Activated naive CD8-positive, alpha-beta T cell treated with anti-CD3 and anti-CD28 coated beads, Interleukin-2, amount 50 U/mL, for 24 hours (primary cell): ENCODE measurements at regions not wholly inside any gene's neighbourhood (a gene's known extent, or its start where the extent isn't known, plus 50 kb on each side); places are given as distances from the start of the nearest gene placed in this dataset.
A peak's percentile ranks its signal among the peaks of the same experiment; 100 is the strongest.

Experiments used
- ATAC-seq: fragments of 150-1000 bp; cut with Tn5 transposase; one replicate; pipeline ENCODE4 v1.10.0; 2021
- DNase-seq: peaks from one replicate; pipeline ENCODE4 v3.0.0; 2021
- H3K27ac Mint-ChIP-seq: one replicate; pipeline ENCODE4 v1.8.0; 2021; ENCODE audit warnings: mild to moderate bottlenecking, mixed read lengths
- H3K27me3 Mint-ChIP-seq: one replicate; pipeline ENCODE4 v1.8.0; 2021; ENCODE audit warnings: mixed read lengths
- H3K36me3 Mint-ChIP-seq: one replicate; pipeline ENCODE4 v1.8.0; 2021; ENCODE audit warnings: low read depth, mixed read lengths
- H3K4me1 Mint-ChIP-seq: one replicate; pipeline ENCODE4 v1.8.0; 2021; ENCODE audit warnings: mixed read lengths
- H3K4me3 Mint-ChIP-seq: one replicate; pipeline ENCODE4 v1.8.0; 2021; ENCODE audit warnings: mild to moderate bottlenecking, moderate library complexity, mixed read lengths
- H3K9me3 Mint-ChIP-seq: one replicate; pipeline ENCODE4 v1.8.0; 2021; ENCODE audit warnings: mixed read lengths

- Mint-ChIP-seq H3K27me3 (peaks cover 15% of the 10 kb centered on the region), H3K4me3 (no peak overlapping the region), H3K9me3 (peaks cover 4% of the 10 kb centered on the region), H3K27ac (no peak overlapping the region), H3K4me1 (no peaks in the 10 kb centered on the region), H3K36me3 (no peaks in the 10 kb centered on the region)
- DNase-seq = no peak
- no peak for ATAC-seq
These were observed 66.0 kb upstream of the GALNT9 start for GRCh38 chr12:132395192-132395907.

- Mint-ChIP-seq H3K36me3 (no peaks in the 10 kb centered on the region), H3K27me3 (peaks cover 15% of the 10 kb centered on the region), H3K4me3 (no peak overlapping the region), H3K27ac (no peak overlapping the region), H3K4me1 (no peaks in the 10 kb centered on the region), H3K9me3 (peaks cover 4% of the 10 kb centered on the region)
- DNase-seq = no peak
- peak; percentile 38 for ATAC-seq
These were observed 64.9 kb upstream of the GALNT9 start for GRCh38 chr12:132393991-132394949.

GRCh38 chr12:132393245-132393795 is 63.9 kb upstream of the GALNT9 start:
- Mint-ChIP-seq H3K27me3 (peaks cover 19% of the 10 kb centered on the region), H3K27ac (no peak overlapping the region), H3K9me3 (peaks cover 4% of the 10 kb centered on the region), H3K4me3 (no peak overlapping the region), H3K4me1 (no peaks in the 10 kb centered on the region), H3K36me3 (no peaks in the 10 kb centered on the region)
- no peak for DNase-seq
- no peak for ATAC-seq

GRCh38 chr12:132392389-132393244 is 63.2 kb upstream of the GALNT9 start:
- Mint-ChIP-seq H3K4me3 (no peak overlapping the region), H3K4me1 (no peaks in the 10 kb centered on the region), H3K9me3 (peaks cover 4% of the 10 kb centered on the region), H3K27me3 (peaks cover 16% of the 10 kb centered on the region), H3K36me3 (no peaks in the 10 kb centered on the region), H3K27ac (no peak overlapping the region)
- ATAC-seq (no peak), DNase-seq (no peak)

GRCh38 chr12:132391326-132392041 is 62.1 kb upstream of the GALNT9 start:
- H3K27me3 Mint-ChIP-seq = peaks cover 14% of the 10 kb centered on the region
- H3K4me1 Mint-ChIP-seq = no peaks in the 10 kb centered on the region
- DNase-seq (no peak), ATAC-seq (no peak)
- no peak overlapping the region for H3K4me3 Mint-ChIP-seq
- H3K36me3 Mint-ChIP-seq = no peaks in the 10 kb centered on the region
- no peak overlapping the region for H3K27ac Mint-ChIP-seq
- H3K9me3 Mint-ChIP-seq = peaks cover 4% of the 10 kb centered on the region

GRCh38 chr12:132390287-132391076 is 61.1 kb upstream of the GALNT9 start:
- H3K4me3 Mint-ChIP-seq = no peak overlapping the region
- ATAC-seq = no peak
- no peak overlapping the region for H3K27ac Mint-ChIP-seq
- peaks cover 12% of the 10 kb centered on the region for H3K27me3 Mint-ChIP-seq
- H3K4me1 Mint-ChIP-seq = no peaks in the 10 kb centered on the region
- peaks cover 4% of the 10 kb centered on the region for H3K9me3 Mint-ChIP-seq
- no peak for DNase-seq
- no peaks in the 10 kb centered on the region for H3K36me3 Mint-ChIP-seq

- no peaks in the 10 kb centered on the region for H3K4me1 Mint-ChIP-seq
- H3K9me3 Mint-ChIP-seq = peaks cover 4% of the 10 kb centered on the region
- H3K36me3 Mint-ChIP-seq = no peaks in the 10 kb centered on the region
- ATAC-seq (no peak), DNase-seq (no peak)
- H3K4me3 Mint-ChIP-seq = no peak overlapping the region
- H3K27me3 Mint-ChIP-seq = peaks cover 12% of the 10 kb centered on the region
- no peak overlapping the region for H3K27ac Mint-ChIP-seq
These were observed 60.3 kb upstream of the GALNT9 start for GRCh38 chr12:132389526-132390286.

GRCh38 chr12:132389026-132389425 is 59.6 kb upstream of the GALNT9 start:
- DNase-seq = no peak

GRCh38 chr12:132388379-132389015 is 59.1 kb upstream of the GALNT9 start:
- no peaks in the 10 kb centered on the region for H3K9me3 Mint-ChIP-seq
- H3K4me3 Mint-ChIP-seq = no peak overlapping the region
- H3K27ac Mint-ChIP-seq = no peak overlapping the region
- ATAC-seq (peak; percentile 36), DNase-seq (no peak)
- peaks cover 12% of the 10 kb centered on the region for H3K27me3 Mint-ChIP-seq
- H3K36me3 Mint-ChIP-seq = no peaks in the 10 kb centered on the region
- H3K4me1 Mint-ChIP-seq = no peaks in the 10 kb centered on the region

More at GRCh38 chr12:132389026-132389425, 59.6 kb upstream of the GALNT9 start:
- Mint-ChIP-seq H3K4me1 (no peaks in the 10 kb centered on the region), H3K4me3 (no peak overlapping the region), H3K36me3 (no peaks in the 10 kb centered on the region), H3K9me3 (no peaks in the 10 kb centered on the region), H3K27ac (no peak overlapping the region), H3K27me3 (peaks cover 12% of the 10 kb centered on the region)
- ATAC-seq = no peak

- no peak overlapping the region for H3K27ac Mint-ChIP-seq
- H3K27me3 Mint-ChIP-seq = peaks cover 12% of the 10 kb centered on the region
- H3K4me1 Mint-ChIP-seq = no peaks in the 10 kb centered on the region
- no peaks in the 10 kb centered on the region for H3K36me3 Mint-ChIP-seq
- ATAC-seq = no peak
- no peak for DNase-seq
- no peak overlapping the region for H3K4me3 Mint-ChIP-seq
- no peaks in the 10 kb centered on the region for H3K9me3 Mint-ChIP-seq
These were observed 57.6 kb upstream of the GALNT9 start for GRCh38 chr12:132386926-132387497.

- Mint-ChIP-seq H3K9me3 (no peaks in the 10 kb centered on the region), H3K4me3 (no peak overlapping the region), H3K27ac (no peak overlapping the region), H3K4me1 (no peaks in the 10 kb centered on the region), H3K27me3 (peaks cover 9% of the 10 kb centered on the region), H3K36me3 (no peaks in the 10 kb centered on the region)
- DNase-seq = no peak
- ATAC-seq = no peak
These were observed 56.7 kb upstream of the GALNT9 start for GRCh38 chr12:132385923-132386751.
